Glutamatergic neuron (in vitro differentiated cells): ENCODE measurements at regions not wholly inside any gene's neighbourhood (a gene's known extent, or its start where the extent isn't known, plus 50 kb on each side); places are given as distances from the start of the nearest gene placed in this dataset.
A peak's percentile ranks its signal among the peaks of the same experiment; 100 is the strongest.

Experiments
- DNase-seq: peaks from one replicate; pipeline ENCODE4 v3.0.0; 2022
- H3K27ac Mint-ChIP-seq: one replicate; pipeline ENCODE4 v1.8.0; 2020; ENCODE audit warnings: mild to moderate bottlenecking, mixed read lengths, inconsistent platforms; ENCODE audit not compliant: unreplicated experiment
- H3K27me3 Mint-ChIP-seq: one replicate; pipeline ENCODE4 v1.8.0; 2020; ENCODE audit warnings: mild to moderate bottlenecking, moderate library complexity, mixed read lengths, inconsistent platforms; ENCODE audit not compliant: unreplicated experiment
- H3K36me3 Mint-ChIP-seq: one replicate; pipeline ENCODE4 v1.8.0; 2020; ENCODE audit warnings: mild to moderate bottlenecking, mixed read lengths, inconsistent platforms; ENCODE audit not compliant: unreplicated experiment
- H3K4me1 Mint-ChIP-seq: one replicate; pipeline ENCODE4 v1.8.0; 2020; ENCODE audit warnings: mild to moderate bottlenecking, low read depth, mixed read lengths, inconsistent platforms; ENCODE audit not compliant: unreplicated experiment
- H3K4me3 Mint-ChIP-seq: one replicate; pipeline ENCODE4 v1.8.0; 2020; ENCODE audit warnings: mild to moderate bottlenecking, mixed read lengths, inconsistent platforms; ENCODE audit not compliant: unreplicated experiment
- H3K9me3 Mint-ChIP-seq: one replicate; pipeline ENCODE4 v1.8.0; 2020; ENCODE audit warnings: mild to moderate bottlenecking, moderate library complexity, mixed read lengths, inconsistent platforms; ENCODE audit not compliant: unreplicated experiment
- CTCF ChIP-seq: fragments of 200-600 bp; sonication (generic); IDR thresholded peaks from one replicate; pipeline ENCODE4 v1.5.0; 2021; ENCODE audit not compliant: partially characterized antibody, unreplicated experiment

- H3K27me3 Mint-ChIP-seq: no peaks in the 10 kb centered on the region
- no peak for TF ChIP-seq CTCF
- no peak overlapping the region for H3K4me3 Mint-ChIP-seq
- peaks cover 2% of the 10 kb centered on the region for H3K9me3 Mint-ChIP-seq
- DNase-seq: no peak
- no peaks in the 10 kb centered on the region for H3K36me3 Mint-ChIP-seq
- H3K27ac Mint-ChIP-seq: no peak overlapping the region
- peaks cover 9% of the 10 kb centered on the region for H3K4me1 Mint-ChIP-seq
Measured at GRCh38 chr1:99469550-99469971, 176.4 kb upstream of the PALMD start.

DNA sequence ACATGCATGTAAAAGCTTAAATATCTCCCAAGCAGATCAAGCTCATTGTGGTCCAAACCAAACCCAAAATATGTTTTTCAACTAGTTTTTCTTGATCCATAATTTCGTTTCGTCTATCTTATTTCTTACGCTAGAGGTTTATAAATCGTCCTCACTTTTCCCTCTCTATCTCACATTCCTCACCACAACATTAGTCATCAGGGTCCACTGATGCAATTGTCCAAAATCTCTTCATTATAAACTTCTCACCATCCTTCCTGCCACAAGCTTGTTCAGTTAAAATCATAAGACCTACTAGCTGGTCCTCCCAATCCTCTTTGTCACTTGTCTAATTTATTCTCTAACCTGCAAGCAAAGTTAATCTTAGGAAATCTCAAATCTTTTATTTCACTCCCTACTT, 173.0 kb upstream of the PALMD start:
- Mint-ChIP-seq H3K9me3 (no peaks in the 10 kb centered on the region), H3K27me3 (no peaks in the 10 kb centered on the region), H3K27ac (no peak overlapping the region), H3K4me1 (peaks cover 3% of the 10 kb centered on the region), H3K36me3 (no peaks in the 10 kb centered on the region), H3K4me3 (no peak overlapping the region)
- TF ChIP-seq CTCF: no peak
- no peak for DNase-seq

DNA sequence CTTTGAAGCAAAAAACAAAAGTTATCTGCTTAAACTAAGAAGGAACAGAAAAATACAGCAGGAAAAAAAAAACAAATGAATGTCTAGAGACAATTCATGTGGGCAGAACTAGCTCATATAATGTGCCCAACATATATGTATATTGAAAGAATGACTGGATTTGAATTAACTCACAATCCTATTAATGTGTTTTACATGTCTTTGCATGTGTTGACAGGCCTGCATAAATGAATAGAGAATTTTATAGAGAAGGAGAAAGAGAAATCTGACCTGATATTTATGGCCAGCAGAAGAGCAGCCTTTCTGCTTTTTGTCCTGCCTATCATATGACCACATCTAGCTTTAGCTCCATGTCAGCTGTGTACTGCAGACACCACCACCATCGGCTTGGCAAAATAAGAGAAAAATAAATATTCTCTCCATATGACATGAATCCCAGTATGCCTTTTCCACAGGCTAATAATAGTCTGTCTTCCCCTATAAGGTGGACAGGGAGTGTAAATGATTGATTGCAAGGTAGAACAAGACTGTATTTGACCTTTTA, 171.5 kb upstream of the PALMD start:
- Mint-ChIP-seq H3K27ac (no peak overlapping the region), H3K36me3 (no peaks in the 10 kb centered on the region), H3K4me3 (no peak overlapping the region), H3K9me3 (no peaks in the 10 kb centered on the region), H3K27me3 (no peaks in the 10 kb centered on the region), H3K4me1 (peaks cover 3% of the 10 kb centered on the region)
- TF ChIP-seq CTCF: no peak
- DNase-seq: no peak

DNA sequence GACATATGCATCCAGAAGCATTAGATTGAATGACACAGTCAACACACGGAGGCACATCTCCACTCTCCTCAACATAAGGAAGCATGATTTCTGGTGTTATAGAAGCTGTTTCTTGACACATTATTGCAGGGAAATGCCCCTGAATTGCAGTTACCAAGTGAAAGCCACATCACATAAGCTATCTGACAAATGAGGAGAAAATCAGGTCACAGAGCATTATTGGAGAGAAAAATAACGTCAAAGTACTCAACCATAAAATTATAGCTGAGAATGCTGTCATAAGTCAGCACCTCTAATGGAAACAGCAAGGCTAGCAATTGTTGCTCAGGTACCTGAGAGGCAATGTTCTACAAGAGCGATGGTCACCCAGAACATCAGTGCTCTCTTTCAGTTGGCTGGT, 169.9 kb upstream of the PALMD start:
- no peaks in the 10 kb centered on the region for H3K36me3 Mint-ChIP-seq
- H3K9me3 Mint-ChIP-seq: no peaks in the 10 kb centered on the region
- H3K27ac Mint-ChIP-seq: no peak overlapping the region
- no peak for TF ChIP-seq CTCF
- peaks cover under 1% of the 10 kb centered on the region for H3K4me1 Mint-ChIP-seq
- H3K4me3 Mint-ChIP-seq: no peak overlapping the region
- no peaks in the 10 kb centered on the region for H3K27me3 Mint-ChIP-seq
- DNase-seq: no peak

DNA sequence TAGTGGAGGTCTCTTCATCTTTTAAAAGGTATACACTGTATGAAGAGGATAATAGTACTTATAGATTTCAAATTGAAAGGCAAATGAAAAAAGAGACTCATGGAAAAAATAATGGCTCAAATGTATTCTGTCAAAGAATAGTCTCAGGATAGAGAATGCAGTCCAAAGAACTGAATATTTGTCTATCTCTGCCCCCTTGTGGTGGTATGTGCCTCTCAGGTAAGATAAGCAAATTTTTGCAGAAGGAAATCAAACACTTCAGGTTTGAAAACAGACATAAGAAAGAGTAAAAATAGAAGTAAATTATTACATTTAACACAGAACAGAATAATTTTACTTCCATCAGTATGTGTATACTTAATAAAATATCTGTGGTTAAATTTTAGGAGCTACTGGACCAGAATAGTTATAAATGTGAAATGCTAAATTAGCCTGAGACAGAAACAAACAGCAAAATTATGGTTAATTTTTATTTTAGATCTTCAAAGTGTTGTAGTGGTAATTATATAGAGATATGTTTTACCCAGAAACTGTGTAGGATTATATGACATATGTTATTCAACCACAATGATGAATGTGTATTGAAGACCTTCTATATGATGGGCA, 164.4 kb upstream of the PALMD start:
- no peaks in the 10 kb centered on the region for H3K27me3 Mint-ChIP-seq
- TF ChIP-seq CTCF: peak; percentile 86
- H3K4me1 Mint-ChIP-seq: peaks cover 1% of the 10 kb centered on the region
- no peak for DNase-seq
- no peaks in the 10 kb centered on the region for H3K36me3 Mint-ChIP-seq
- no peak overlapping the region for H3K27ac Mint-ChIP-seq
- no peak overlapping the region for H3K4me3 Mint-ChIP-seq
- no peaks in the 10 kb centered on the region for H3K9me3 Mint-ChIP-seq
